IMR-90 (cell line): ENCODE measurements at regions not wholly inside any gene's neighbourhood (a gene's known extent, or its start where the extent isn't known, plus 50 kb on each side); places are given as distances from the start of the nearest gene placed in this dataset.

Source experiments
- ATAC-seq: fragments of 200-7000 bp; cut with Tn5 transposase; 2 replicates; pipeline ENCODE4 v1.9.1; 2020; ENCODE audit warnings: low read depth, mild to moderate bottlenecking, moderate library complexity
- BruUV-seq: library from RNA; stranded (reverse); fragments of 400-500 nt; replicated peaks from 2 replicates; lab custom pipeline; 2021; lab: Mats Ljungman, UMichigan
- CTCF ChIA-PET: fragments of 300-600 bp; formaldehyde crosslinking; extraction: SDS; loops from one replicate; lab custom pipeline; 2021; ENCODE audit warnings: antibody characterized with exemption; lab: Yijun Ruan, JAX
- POLR2A ChIA-PET: fragments of 300-600 bp; sonication (Branson Sonifier 250); formaldehyde crosslinking; loops from one replicate; lab custom pipeline; 2022; ENCODE audit warnings: antibody characterized with exemption; ENCODE audit not compliant: unreplicated experiment; lab: Charles Lee
- DNase-seq: peaks from one replicate; pipeline ENCODE4 v3.0.0; 2013
- H2AFZ ChIP-seq: replicated peaks from 2 replicates; pipeline ENCODE3; 2013; ENCODE audit warnings: low read length, mild to moderate bottlenecking; ENCODE audit not compliant: poor library complexity
- H2AK5ac ChIP-seq: 2 replicates; pipeline ENCODE4 v1.6.1; 2013; ENCODE audit warnings: low read depth, low read length, inconsistent platforms
- H2AK9ac ChIP-seq: replicated peaks from 2 replicates; pipeline ENCODE3; 2013; ENCODE audit warnings: mild to moderate bottlenecking, low read depth, low read length, moderate library complexity; ENCODE audit not compliant: poor library complexity
- H2BK120ac ChIP-seq: 2 replicates; pipeline ENCODE4 v1.6.1; 2013; ENCODE audit warnings: low read depth, low read length, inconsistent platforms
- H2BK15ac ChIP-seq: 3 replicates; pipeline ENCODE4 v1.6.1; 2013; ENCODE audit warnings: low read depth, low read length, inconsistent platforms
- H2BK20ac ChIP-seq: 2 replicates; pipeline ENCODE4 v1.6.1; 2013; ENCODE audit warnings: low read depth, mild to moderate bottlenecking, inconsistent platforms, low read length, moderate library complexity
- H2BK5ac ChIP-seq: 2 replicates; pipeline ENCODE4 v1.6.1; 2013; ENCODE audit warnings: mild to moderate bottlenecking, low read depth, low read length, inconsistent platforms; ENCODE audit not compliant: poor library complexity, severe bottlenecking
- H3K14ac ChIP-seq: replicated peaks from 2 replicates; pipeline ENCODE4 v1.6.1; 2013; ENCODE audit warnings: low read depth, low read length, inconsistent platforms
- H3K18ac ChIP-seq: 2 replicates; pipeline ENCODE4 v1.6.1; 2013; ENCODE audit warnings: low read depth, low read length, control low read depth
- H3K23ac ChIP-seq: 2 replicates; pipeline ENCODE4 v1.6.1; 2013; ENCODE audit warnings: low read depth, low read length, inconsistent platforms
- H3K27ac ChIP-seq: 2 replicates; pipeline ENCODE4 v1.5.1; 2013; ENCODE audit warnings: mild to moderate bottlenecking, control low read depth, low read length; ENCODE audit not compliant: insufficient read depth
- H3K27me3 ChIP-seq: 2 replicates; pipeline ENCODE4 v1.6.1; 2013; ENCODE audit warnings: low read length; ENCODE audit not compliant: control insufficient read depth, insufficient read depth
- H3K36me3 ChIP-seq: 2 replicates; pipeline ENCODE4 v1.6.1; 2013; ENCODE audit warnings: low read length, mixed read lengths; ENCODE audit not compliant: control insufficient read depth, insufficient read depth
- H3K4ac ChIP-seq: 2 replicates; pipeline ENCODE4 v1.6.1; 2013; ENCODE audit warnings: low read depth, low read length, inconsistent platforms
- H3K4me1 ChIP-seq: 2 replicates; pipeline ENCODE4 v1.6.1; 2013; ENCODE audit warnings: low read length, mixed read lengths; ENCODE audit not compliant: control insufficient read depth, insufficient read depth
- H3K4me2 ChIP-seq: 2 replicates; pipeline ENCODE4 v1.6.1; 2013; ENCODE audit warnings: low read depth, mild to moderate bottlenecking, control low read depth, low read length, moderate library complexity
- H3K4me3 ChIP-seq: 2 replicates; pipeline ENCODE4 v1.5.1; 2013; ENCODE audit warnings: low read depth, mild to moderate bottlenecking, control low read depth, low read length, moderate library complexity; ENCODE audit not compliant: insufficient read depth
- H3K56ac ChIP-seq: 2 replicates; pipeline ENCODE4 v1.6.1; 2013; ENCODE audit warnings: low read length, inconsistent platforms; ENCODE audit not compliant: insufficient read depth; ENCODE audit errors: extremely low read depth
- H3K79me1 ChIP-seq, 2 experiments: 2 replicates each; pipeline ENCODE4 v1.6.1; 2013; ENCODE audit warnings: low read length in 2 of 2, inconsistent platforms in 1 of 2, low read depth in 1 of 2
- H3K9ac ChIP-seq: 2 replicates; pipeline ENCODE4 v1.6.1; 2013; ENCODE audit warnings: low read depth, low read length, control low read depth
- H3K9me1 ChIP-seq: 2 replicates; pipeline ENCODE4 v1.6.1; 2013; ENCODE audit warnings: low read length, inconsistent platforms; ENCODE audit not compliant: insufficient read depth
- H3K9me3 ChIP-seq: 2 replicates; pipeline ENCODE4 v1.6.1; 2013; ENCODE audit warnings: low read length; ENCODE audit not compliant: control insufficient read depth, insufficient read depth
- H4K20me1 ChIP-seq: 2 replicates; pipeline ENCODE4 v1.6.1; 2013; ENCODE audit warnings: low read length, inconsistent platforms; ENCODE audit not compliant: insufficient read depth
- H4K5ac ChIP-seq: 2 replicates; pipeline ENCODE4 v1.6.1; 2013; ENCODE audit warnings: mild to moderate bottlenecking, low read depth, low read length, control low read depth
- H4K8ac ChIP-seq, 2 experiments: 2 replicates each; pipeline ENCODE4 v1.6.1; 2013; ENCODE audit warnings: low read depth in 2 of 2, low read length in 2 of 2, control low read depth in 1 of 2, inconsistent platforms in 1 of 2
- H4K91ac ChIP-seq: 2 replicates; pipeline ENCODE4 v1.6.1; 2013; ENCODE audit warnings: low read depth, low read length, inconsistent platforms; ENCODE audit not compliant: insufficient read depth
- BHLHE40 ChIP-seq: fragments of 150-350 bp; IDR thresholded peaks from 2 replicates; pipeline ENCODE4 v1.6.1; 2016; ENCODE audit warnings: mild to moderate bottlenecking, low read depth, low read length
- CEBPB ChIP-seq: IDR thresholded peaks from 2 replicates; pipeline ENCODE4 v1.6.1; 2012; ENCODE audit warnings: low read depth, low read length, improper control_type of control experiment
- FOS ChIP-seq: fragments of 150-350 bp; IDR thresholded peaks from 2 replicates; pipeline ENCODE4 v1.6.1; 2016; ENCODE audit warnings: low read depth, low read length
- MAFK ChIP-seq: IDR thresholded peaks from 2 replicates; pipeline ENCODE4 v1.6.1; 2012; ENCODE audit warnings: low read depth, low read length, improper control_type of control experiment
- MAZ ChIP-seq: IDR thresholded peaks from 2 replicates; pipeline ENCODE4 v1.6.1; 2012; ENCODE audit warnings: low read depth, mild to moderate bottlenecking, low read length, improper control_type of control experiment, moderate library complexity, borderline replicate concordance
- MXI1 ChIP-seq: IDR thresholded peaks from 2 replicates; pipeline ENCODE4 v1.6.1; 2012; ENCODE audit warnings: low read depth, mild to moderate bottlenecking, low read length, moderate library complexity, borderline replicate concordance
- NFE2L2 ChIP-seq: fragments of 150-350 bp; IDR thresholded peaks from 2 replicates; pipeline ENCODE4 v1.6.1; 2016; ENCODE audit warnings: low read depth, mild to moderate bottlenecking, low read length
- POLR2A ChIP-seq: IDR thresholded peaks from 2 replicates; pipeline ENCODE4 v1.6.1; 2012; ENCODE audit warnings: mild to moderate bottlenecking, low read depth, low read length
- RAD21 ChIP-seq: IDR thresholded peaks from 2 replicates; pipeline ENCODE4 v1.6.1; 2012; ENCODE audit warnings: low read length, improper control_type of control experiment
- RCOR1 ChIP-seq: IDR thresholded peaks from 2 replicates; pipeline ENCODE4 v1.6.1; 2012; ENCODE audit warnings: mild to moderate bottlenecking, low read length, improper control_type of control experiment; ENCODE audit not compliant: insufficient replicate concordance
- RFX5 ChIP-seq: IDR thresholded peaks from 2 replicates; pipeline ENCODE4 v1.8.0; 2012; ENCODE audit warnings: low read depth, mild to moderate bottlenecking, low read length, moderate library complexity
- SMC3 ChIP-seq: fragments of 150-350 bp; IDR thresholded peaks from 2 replicates; pipeline ENCODE4 v1.6.1; 2016; ENCODE audit warnings: low read depth, mild to moderate bottlenecking, antibody characterized with exemption, low read length, moderate library complexity
- WGBS, 2 experiments: methylation state at CpG; one replicate each; pipeline versions ENCODE4 v1.1.5 to v1.1.7; 2013; ENCODE audit warnings: missing lambda C conversion rate in 2 of 2; ENCODE audit not compliant: insufficient read length in 1 of 2; ENCODE audit errors: extremely low coverage in 2 of 2; 5-methylcytosine and 5-hydroxymethylcytosine counted together
- dilution Hi-C: fragments of 300-500 bp; cut with HindIII; formaldehyde crosslinking; loops from one replicate; pipeline ENCODE4 v1.14.3; 2018; ENCODE audit warnings: low sequenced_read_pairs; ENCODE audit not compliant: unreplicated experiment
- in situ Hi-C: fragments of 300-500 bp; cut with MboI; formaldehyde crosslinking; loops from 3 replicates; pipeline ENCODE4 v1.14.3; 2019; ENCODE audit warnings: low sequenced_read_pairs, inconsistent platforms, mixed read lengths
- intact Hi-C: fragments of 100-400 bp; cut with micrococcal nuclease; formaldehyde crosslinking; loops from 2 replicates; pipeline ENCODE4 v1.10.0; 2022
- TF ChIP-seq, protein P1 (sequence below): conservative IDR thresholded peaks from 2 replicates; pipeline ENCODE4 v1.5.1; 2012; ENCODE audit warnings: mild to moderate bottlenecking, low read depth, low read length, improper control_type of control experiment
- TF ChIP-seq, protein P2 (sequence below): fragments of 150-350 bp; IDR thresholded peaks from 2 replicates; pipeline ENCODE4 v1.6.1; 2017; ENCODE audit warnings: mild to moderate bottlenecking, antibody characterized with exemption, low read length, low read depth
- TF ChIP-seq, protein P3 (sequence below): fragments of 150-350 bp; IDR thresholded peaks from 2 replicates; pipeline ENCODE4 v1.6.1; 2016; ENCODE audit warnings: low read depth, mild to moderate bottlenecking, low read length, moderate library complexity, borderline replicate concordance

DNA sequence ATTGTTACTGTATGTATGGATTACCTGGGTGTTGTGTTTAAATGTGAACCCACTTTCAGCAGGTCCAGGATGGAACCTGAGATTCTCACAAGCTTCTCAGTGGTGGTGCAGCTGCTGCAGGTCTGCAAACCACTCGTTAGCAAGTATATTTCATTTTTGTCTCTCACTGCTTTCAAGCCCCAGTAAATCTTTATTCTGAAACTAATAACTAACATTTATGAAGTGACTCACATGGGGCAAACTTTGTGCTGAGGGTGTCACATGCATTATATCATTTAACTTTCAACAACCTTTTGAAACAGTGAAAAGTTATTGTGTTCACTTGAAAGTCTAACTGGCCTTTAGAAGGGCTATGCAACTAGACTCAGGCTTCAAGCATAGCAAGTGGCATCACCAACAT lies 98.9 kb upstream of the DYNLRB2 start:
- CTCF ChIA-PET: interaction anchor here (0.7 kb wide), 1 partner anchor 70 kb away, joined by 3 read pairs; no protein-coding TSS in a partner anchor
- Histone ChIP-seq H3K27ac (no peak overlapping the region), H3K14ac (no peak overlapping the region), H3K9me3 (no peaks in the 10 kb centered on the region), H3K56ac (no peak overlapping the region), H4K5ac (no peak overlapping the region), H2AK5ac (no peak overlapping the region), H2BK15ac (no peak overlapping the region), H2BK20ac (no peak overlapping the region), H3K27me3 (no peaks in the 10 kb centered on the region), H3K79me1 (no peaks in the 10 kb centered on the region), H3K4ac (no peak overlapping the region), H3K36me3 (no peaks in the 10 kb centered on the region), H3K4me3 (no peak overlapping the region), H3K4me1 (no peaks in the 10 kb centered on the region), H2AK9ac (no peak overlapping the region), H4K91ac (no peak overlapping the region), H3K9ac (no peak overlapping the region), H3K18ac (no peak overlapping the region), H4K8ac (no peak overlapping the region), H2BK5ac (no peak overlapping the region), H3K4me2 (no peak overlapping the region), H4K20me1 (no peaks in the 10 kb centered on the region), H3K23ac (no peak overlapping the region), H2AFZ (no peak overlapping the region), H2BK120ac (no peak overlapping the region), H3K9me1 (no peaks in the 10 kb centered on the region)
- intact Hi-C loops: no loop called here
- POLR2A ChIA-PET: no interaction called here
- dilution Hi-C loops: no loop called here
- ATAC-seq: no peak
- no CpG with 5 or more reads among the region's 1 CpG for WGBS, 2 experiments
- in situ Hi-C loops: no loop called here
- TF ChIP-seq, protein P1, sequence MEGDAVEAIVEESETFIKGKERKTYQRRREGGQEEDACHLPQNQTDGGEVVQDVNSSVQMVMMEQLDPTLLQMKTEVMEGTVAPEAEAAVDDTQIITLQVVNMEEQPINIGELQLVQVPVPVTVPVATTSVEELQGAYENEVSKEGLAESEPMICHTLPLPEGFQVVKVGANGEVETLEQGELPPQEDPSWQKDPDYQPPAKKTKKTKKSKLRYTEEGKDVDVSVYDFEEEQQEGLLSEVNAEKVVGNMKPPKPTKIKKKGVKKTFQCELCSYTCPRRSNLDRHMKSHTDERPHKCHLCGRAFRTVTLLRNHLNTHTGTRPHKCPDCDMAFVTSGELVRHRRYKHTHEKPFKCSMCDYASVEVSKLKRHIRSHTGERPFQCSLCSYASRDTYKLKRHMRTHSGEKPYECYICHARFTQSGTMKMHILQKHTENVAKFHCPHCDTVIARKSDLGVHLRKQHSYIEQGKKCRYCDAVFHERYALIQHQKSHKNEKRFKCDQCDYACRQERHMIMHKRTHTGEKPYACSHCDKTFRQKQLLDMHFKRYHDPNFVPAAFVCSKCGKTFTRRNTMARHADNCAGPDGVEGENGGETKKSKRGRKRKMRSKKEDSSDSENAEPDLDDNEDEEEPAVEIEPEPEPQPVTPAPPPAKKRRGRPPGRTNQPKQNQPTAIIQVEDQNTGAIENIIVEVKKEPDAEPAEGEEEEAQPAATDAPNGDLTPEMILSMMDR: no peak
- no peak for TF ChIP-seq RAD21
- TF ChIP-seq MAZ: no peak
- no peak for TF ChIP-seq CEBPB
- TF ChIP-seq RFX5: no peak
- TF ChIP-seq, protein P2, sequence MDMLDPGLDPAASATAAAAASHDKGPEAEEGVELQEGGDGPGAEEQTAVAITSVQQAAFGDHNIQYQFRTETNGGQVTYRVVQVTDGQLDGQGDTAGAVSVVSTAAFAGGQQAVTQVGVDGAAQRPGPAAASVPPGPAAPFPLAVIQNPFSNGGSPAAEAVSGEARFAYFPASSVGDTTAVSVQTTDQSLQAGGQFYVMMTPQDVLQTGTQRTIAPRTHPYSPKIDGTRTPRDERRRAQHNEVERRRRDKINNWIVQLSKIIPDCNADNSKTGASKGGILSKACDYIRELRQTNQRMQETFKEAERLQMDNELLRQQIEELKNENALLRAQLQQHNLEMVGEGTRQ: no peak
- no peak for TF ChIP-seq RCOR1
- no peak for TF ChIP-seq SMC3
- TF ChIP-seq FOS: no peak
- no peak for TF ChIP-seq MAFK
- TF ChIP-seq, protein P3, sequence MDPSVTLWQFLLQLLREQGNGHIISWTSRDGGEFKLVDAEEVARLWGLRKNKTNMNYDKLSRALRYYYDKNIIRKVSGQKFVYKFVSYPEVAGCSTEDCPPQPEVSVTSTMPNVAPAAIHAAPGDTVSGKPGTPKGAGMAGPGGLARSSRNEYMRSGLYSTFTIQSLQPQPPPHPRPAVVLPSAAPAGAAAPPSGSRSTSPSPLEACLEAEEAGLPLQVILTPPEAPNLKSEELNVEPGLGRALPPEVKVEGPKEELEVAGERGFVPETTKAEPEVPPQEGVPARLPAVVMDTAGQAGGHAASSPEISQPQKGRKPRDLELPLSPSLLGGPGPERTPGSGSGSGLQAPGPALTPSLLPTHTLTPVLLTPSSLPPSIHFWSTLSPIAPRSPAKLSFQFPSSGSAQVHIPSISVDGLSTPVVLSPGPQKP: no peak
- no peak for TF ChIP-seq MXI1
- no peak for TF ChIP-seq BHLHE40
- TF ChIP-seq NFE2L2: no peak
- no peak for TF ChIP-seq POLR2A
- DNase-seq: no peak
- no TSS peak for BruUV-seq
